ENCODE measurements at regions not wholly inside any gene's neighbourhood (a gene's known extent, or its start where the extent isn't known, plus 50 kb on each side); places are given as distances from the start of the nearest gene placed in this dataset.

DNA sequence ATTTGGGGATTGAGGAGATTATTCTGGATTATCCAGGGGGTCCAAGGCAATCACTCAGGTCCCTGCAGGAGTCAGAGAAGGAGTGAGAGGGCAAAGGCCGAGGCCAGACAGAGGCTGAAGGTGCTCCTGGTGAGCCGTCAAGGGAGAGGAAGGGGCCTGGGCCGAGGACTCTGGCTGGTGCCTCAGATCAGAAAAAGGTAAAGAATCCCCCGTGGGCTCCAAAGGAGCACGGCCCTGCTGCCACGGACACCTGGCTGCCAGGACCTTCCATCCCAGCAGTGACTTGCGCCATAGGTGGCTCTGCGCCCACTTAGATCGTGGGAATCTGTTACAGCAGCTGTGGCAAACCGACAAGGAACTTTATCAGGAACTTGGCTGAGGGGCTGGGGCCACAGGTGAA is 374.8 kb upstream of the MYT1L start:
- Histone ChIP-seq H3K4me3 (ENCODE audit: insufficient read depth, low read length, poor library complexity, severe bottlenecking) (no peak overlapping the region), H3K79me2 (ENCODE audit: insufficient read depth, low read length) (no peaks in the 10 kb centered on the region), H3K4me2 (ENCODE audit: low read depth, low read length, poor library complexity, severe bottlenecking) (no peak overlapping the region), H3K27me3 (ENCODE audit: low read length) (no peaks in the 10 kb centered on the region), H3K9ac (ENCODE audit: low read length) (no peak overlapping the region), H3K9me3 (ENCODE audit: insufficient read depth, low read length) (no peaks in the 10 kb centered on the region), H3F3A (ENCODE audit: insufficient read depth) (no peaks in the 10 kb centered on the region), H4K20me1 (ENCODE audit: low read depth, low read length) (no peaks in the 10 kb centered on the region), H3K36me3 (ENCODE audit: low read length) (no peaks in the 10 kb centered on the region), H3K9me2 (replicated peaks; ENCODE audit: insufficient read depth, low read length) (no peaks in the 10 kb centered on the region), H2AFZ (ENCODE audit: low read depth, low read length, severe bottlenecking) (no peak overlapping the region), H3K27ac (ENCODE audit: low read depth, low read length) (no peak overlapping the region)
- TF ChIP-seq, protein P1, sequence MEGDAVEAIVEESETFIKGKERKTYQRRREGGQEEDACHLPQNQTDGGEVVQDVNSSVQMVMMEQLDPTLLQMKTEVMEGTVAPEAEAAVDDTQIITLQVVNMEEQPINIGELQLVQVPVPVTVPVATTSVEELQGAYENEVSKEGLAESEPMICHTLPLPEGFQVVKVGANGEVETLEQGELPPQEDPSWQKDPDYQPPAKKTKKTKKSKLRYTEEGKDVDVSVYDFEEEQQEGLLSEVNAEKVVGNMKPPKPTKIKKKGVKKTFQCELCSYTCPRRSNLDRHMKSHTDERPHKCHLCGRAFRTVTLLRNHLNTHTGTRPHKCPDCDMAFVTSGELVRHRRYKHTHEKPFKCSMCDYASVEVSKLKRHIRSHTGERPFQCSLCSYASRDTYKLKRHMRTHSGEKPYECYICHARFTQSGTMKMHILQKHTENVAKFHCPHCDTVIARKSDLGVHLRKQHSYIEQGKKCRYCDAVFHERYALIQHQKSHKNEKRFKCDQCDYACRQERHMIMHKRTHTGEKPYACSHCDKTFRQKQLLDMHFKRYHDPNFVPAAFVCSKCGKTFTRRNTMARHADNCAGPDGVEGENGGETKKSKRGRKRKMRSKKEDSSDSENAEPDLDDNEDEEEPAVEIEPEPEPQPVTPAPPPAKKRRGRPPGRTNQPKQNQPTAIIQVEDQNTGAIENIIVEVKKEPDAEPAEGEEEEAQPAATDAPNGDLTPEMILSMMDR (IDR thresholded peaks at IDR 0.05; ENCODE audit: insufficient read depth, low read length, poor library complexity, severe bottlenecking): no peak
- no peak for TF ChIP-seq EZH2phosphoT487 (conservative IDR thresholded peaks at IDR 0.05; ENCODE audit: low read length)

DNA sequence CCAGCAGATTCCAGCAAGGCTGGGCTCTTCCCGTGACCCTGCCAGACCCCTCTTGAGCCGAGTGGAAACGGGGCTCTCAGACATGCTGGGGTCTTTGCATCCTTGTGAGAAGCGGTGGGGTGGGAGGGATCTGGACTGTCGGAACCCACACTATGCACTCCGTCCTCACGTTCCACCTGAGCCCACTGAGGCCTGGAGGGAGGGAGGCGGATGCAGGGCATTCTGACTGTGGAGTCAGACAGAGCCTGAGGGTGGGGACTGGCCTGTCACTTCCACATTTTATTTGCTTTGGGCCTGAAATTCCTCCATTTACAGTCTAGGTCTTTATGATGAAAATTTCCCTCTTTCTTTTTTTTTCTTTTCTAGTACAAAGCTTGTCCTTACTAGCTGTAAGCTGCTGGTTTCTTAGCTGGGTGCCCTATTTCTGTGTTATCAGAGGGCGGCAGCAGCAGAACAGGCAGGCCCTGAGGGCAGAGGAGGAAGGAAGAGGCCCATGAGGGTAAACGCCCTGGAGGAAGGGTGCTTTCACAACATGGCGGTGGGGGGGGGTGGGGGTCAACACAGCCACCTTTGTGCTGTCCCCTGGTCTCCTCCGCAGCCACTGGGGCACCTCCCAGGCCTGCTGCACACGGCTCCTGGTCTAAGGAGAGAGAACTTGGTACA is 373.5 kb upstream of the MYT1L start:
- Histone ChIP-seq H3F3A (ENCODE audit: insufficient read depth) (no peaks in the 10 kb centered on the region), H3K4me2 (ENCODE audit: low read depth, low read length, poor library complexity, severe bottlenecking) (no peak overlapping the region), H3K4me3 (ENCODE audit: insufficient read depth, low read length, poor library complexity, severe bottlenecking) (no peak overlapping the region), H4K20me1 (ENCODE audit: low read depth, low read length) (no peaks in the 10 kb centered on the region), H3K9me3 (ENCODE audit: insufficient read depth, low read length) (no peaks in the 10 kb centered on the region), H3K9me2 (replicated peaks; ENCODE audit: insufficient read depth, low read length) (no peaks in the 10 kb centered on the region), H3K27me3 (ENCODE audit: low read length) (no peaks in the 10 kb centered on the region), H3K9ac (ENCODE audit: low read length) (no peak overlapping the region), H3K36me3 (ENCODE audit: low read length) (no peaks in the 10 kb centered on the region), H3K27ac (ENCODE audit: low read depth, low read length) (no peak overlapping the region), H2AFZ (ENCODE audit: low read depth, low read length, severe bottlenecking) (no peak overlapping the region), H3K79me2 (ENCODE audit: insufficient read depth, low read length) (no peaks in the 10 kb centered on the region)
- TF ChIP-seq EZH2phosphoT487 (conservative IDR thresholded peaks at IDR 0.05; ENCODE audit: low read length): no peak
- TF ChIP-seq, protein P1 (IDR thresholded peaks at IDR 0.05; ENCODE audit: insufficient read depth, low read length, poor library complexity, severe bottlenecking): no peak

DNA sequence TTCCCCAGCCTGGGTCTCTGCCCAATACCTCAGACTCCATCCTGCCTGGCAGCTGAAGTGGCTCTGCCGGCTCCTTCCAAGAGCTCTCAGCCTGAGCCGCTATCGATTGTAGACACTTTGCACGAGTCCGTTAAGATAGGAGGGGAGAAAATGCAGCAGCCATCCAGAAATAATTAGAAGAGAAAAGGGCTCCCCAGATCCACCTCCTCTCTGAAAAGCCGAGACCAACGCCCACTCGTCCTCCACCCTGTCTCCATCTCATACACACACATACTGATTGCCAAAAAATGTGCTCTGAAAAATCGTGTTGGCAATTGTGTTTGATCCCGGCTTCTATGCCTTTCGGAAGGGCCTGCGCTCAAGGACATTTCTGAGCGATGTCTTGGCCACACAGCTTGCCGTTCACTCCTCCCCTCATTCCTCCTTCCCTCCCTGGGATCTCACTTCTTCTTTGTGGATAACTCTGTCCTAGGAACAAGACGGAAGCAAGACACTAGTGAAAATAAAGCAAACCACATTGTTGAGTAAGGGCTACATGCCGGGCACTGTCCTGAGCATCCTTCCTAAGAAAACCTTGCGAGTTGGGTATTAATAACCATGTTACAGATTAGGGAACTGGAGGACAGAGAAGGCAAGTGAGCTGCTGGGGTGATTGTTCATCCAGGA is 372.8 kb upstream of the MYT1L start:
- Histone ChIP-seq H3K4me2 (ENCODE audit: low read depth, low read length, poor library complexity, severe bottlenecking) (no peak overlapping the region), H3K9me2 (replicated peaks; ENCODE audit: insufficient read depth, low read length) (no peaks in the 10 kb centered on the region)
- no peak for TF ChIP-seq EZH2phosphoT487 (conservative IDR thresholded peaks at IDR 0.05; ENCODE audit: low read length)
- TF ChIP-seq, protein P1 (IDR thresholded peaks at IDR 0.05; ENCODE audit: insufficient read depth, low read length, poor library complexity, severe bottlenecking): no peak

More for the DNA sequence above, 372.8 kb upstream of the MYT1L start:
- no peak overlapping the region for H3K27ac ChIP-seq (ENCODE audit: low read depth, low read length)
- H3K9ac ChIP-seq (ENCODE audit: low read length): no peak overlapping the region
- H3K4me3 ChIP-seq (ENCODE audit: insufficient read depth, low read length, poor library complexity, severe bottlenecking): no peak overlapping the region
- no peaks in the 10 kb centered on the region for H3K79me2 ChIP-seq (ENCODE audit: insufficient read depth, low read length)
- H3K9me3 ChIP-seq (ENCODE audit: insufficient read depth, low read length): no peaks in the 10 kb centered on the region
- H3F3A ChIP-seq (ENCODE audit: insufficient read depth): no peaks in the 10 kb centered on the region
- H3K36me3 ChIP-seq (ENCODE audit: low read length): no peaks in the 10 kb centered on the region
- H2AFZ ChIP-seq (ENCODE audit: low read depth, low read length, severe bottlenecking): no peak overlapping the region
- no peaks in the 10 kb centered on the region for H4K20me1 ChIP-seq (ENCODE audit: low read depth, low read length)
- H3K27me3 ChIP-seq (ENCODE audit: low read length): no peaks in the 10 kb centered on the region

All from SU-DHL-6 (cell line).